ENCODE measurements at regions not wholly inside any gene's neighbourhood (a gene's known extent, or its start where the extent isn't known, plus 50 kb on each side); places are given as distances from the start of the nearest gene placed in this dataset.

DNA sequence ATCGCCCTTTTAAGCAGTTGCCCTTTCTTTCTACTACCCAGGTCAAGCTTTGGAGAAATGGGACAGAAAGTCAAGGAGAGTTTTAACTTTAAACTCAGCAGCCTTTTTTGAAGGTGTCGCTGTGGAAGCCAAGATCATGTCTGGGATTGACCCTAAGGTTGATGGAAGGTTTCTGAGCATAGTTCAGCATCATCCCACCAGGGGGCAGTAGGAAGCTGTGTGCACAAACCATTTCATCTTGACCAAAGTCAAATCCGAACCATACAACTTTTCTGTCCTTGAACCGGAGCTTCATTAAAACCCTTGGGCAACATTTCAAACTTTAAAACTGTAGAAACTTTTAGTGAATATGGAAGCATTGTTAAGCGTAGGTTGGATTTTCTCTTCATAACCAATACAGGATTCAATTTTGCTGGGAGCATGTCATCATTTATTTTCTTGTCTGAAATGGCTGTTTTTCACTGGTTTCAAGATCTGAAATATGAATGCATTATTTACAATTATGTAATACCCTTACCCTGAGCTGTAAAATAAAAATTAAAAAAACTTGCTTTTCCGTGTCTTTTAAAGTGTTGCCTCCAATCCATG is 214.4 kb upstream of the KIAA1217 start:
- no peak overlapping the region for H4K5ac ChIP-seq (ENCODE audit: insufficient read length, low read depth, low read length)
- no peaks in the 10 kb centered on the region for H3K23me2 ChIP-seq (ENCODE audit: low read depth, low read length)
- no peak overlapping the region for H4K8ac ChIP-seq (ENCODE audit: extremely low read depth, insufficient read depth, low read length)
- H3K9ac ChIP-seq (replicated peaks in 1 of 4; ENCODE audit: extremely low read depth in 1 of 4, low read depth in 3 of 4, low read length in 3 of 4) = no peak overlapping the region; a peak in 1 of 7 replicates
- H3K79me1 ChIP-seq (ENCODE audit: low read depth, low read length) = no peaks in the 10 kb centered on the region
- WGBS, 2 experiments (ENCODE audit: extremely low coverage in 1 of 2, insufficient coverage in 1 of 2, insufficient read length in 1 of 2, insufficient replicate concordance in 2 of 2, low coverage in 1 of 2, low lambda C conversion rate in 2 of 2, missing lambda C conversion rate in 1 of 2) = 71% methylated on average over 6 of the region's 6 CpGs; no CpG with 5 or more reads in 1 of the 2 experiments
- no peak overlapping the region for H4K91ac ChIP-seq (replicated peaks; ENCODE audit: insufficient read length, low read length)
- H3K23ac ChIP-seq (ENCODE audit: insufficient read length) = no peak overlapping the region
- ChIA-PET CTCF (ENCODE audit: partially characterized antibody) (interaction anchor here (0.6 to 4.0 kb wide), 46 partner anchors 10 to 680 kb away, joined by 3 to 62 read pairs (median 5); no protein-coding TSS in a partner anchor), POLR2A (ENCODE audit: partially characterized antibody) (no interaction called here)
- H3K4ac ChIP-seq (replicated peaks; ENCODE audit: insufficient read length, low read depth, low read length) = no peak overlapping the region
- no peaks in the 10 kb centered on the region for H3K9me3 ChIP-seq (ENCODE audit: insufficient read depth in 2 of 2, low read depth in 1 of 2, low read length in 1 of 2)
- H3K4me1 ChIP-seq (replicated peaks in 1 of 4; ENCODE audit: control insufficient read depth in 3 of 4, insufficient read depth in 4 of 4, low read length in 3 of 4) = no peaks in the 10 kb centered on the region
- H2BK5ac ChIP-seq (ENCODE audit: low read depth, low read length) = no peak overlapping the region
- H4K20me1 ChIP-seq (replicated peaks in 1 of 2; ENCODE audit: control insufficient read depth in 1 of 2, insufficient read depth in 2 of 2, low read length in 2 of 2) = no peaks in the 10 kb centered on the region
- H3K27ac ChIP-seq (ENCODE audit: low read depth, low read length) = no peak overlapping the region
- no peak overlapping the region for H2AFZ ChIP-seq (ENCODE audit: low read length)
- no peak overlapping the region for H3K4me2 ChIP-seq (ENCODE audit: insufficient read depth in 1 of 2, low read depth in 2 of 2, low read length in 2 of 2)
- no peaks in the 10 kb centered on the region for H3K27me3 ChIP-seq (replicated peaks in 1 of 4; ENCODE audit: control insufficient read depth in 3 of 4, extremely low read depth in 1 of 4, insufficient read depth in 3 of 4, low read length in 3 of 4)
- H3K4me3 ChIP-seq (ENCODE audit: extremely low read depth in 1 of 4, insufficient read depth in 2 of 4, low read depth in 3 of 4, low read length in 4 of 4) = no peak overlapping the region
- H3K56ac ChIP-seq (replicated peaks; ENCODE audit: insufficient read length, low read depth, low read length) = no peak overlapping the region
- DNase-seq (ENCODE audit: low read depth in 1 of 2, low spot score in 2 of 2) = peak; percentile 27 to 84
- H2AK5ac ChIP-seq (ENCODE audit: low read depth, low read length) = no peak overlapping the region
- H3K36me3 ChIP-seq (ENCODE audit: control insufficient read depth in 2 of 4, insufficient read depth in 4 of 4, low read length in 3 of 4) = no peaks in the 10 kb centered on the region
- H2BK120ac ChIP-seq (replicated peaks; ENCODE audit: low read depth, low read length) = no peak overlapping the region
- peak; percentile 99 for FAIRE-seq
- H2BK12ac ChIP-seq (ENCODE audit: low read depth, low read length) = no peak overlapping the region
- no peak overlapping the region for H2BK15ac ChIP-seq (ENCODE audit: low read length)
- H3K79me2 ChIP-seq (ENCODE audit: control insufficient read depth in 1 of 2, insufficient read depth in 2 of 2, low read length in 2 of 2) = no peaks in the 10 kb centered on the region
- H2BK20ac ChIP-seq (ENCODE audit: low read length) = no peak overlapping the region
- H3K14ac ChIP-seq (ENCODE audit: insufficient read length) = no peak overlapping the region
- no peak overlapping the region for H3K18ac ChIP-seq (ENCODE audit: extremely low read depth, low read length)
- peak; percentile 94 for TF ChIP-seq RAD21 (IDR thresholded peaks at IDR 0.05 in 1 of 2, conservative IDR thresholded peaks at IDR 0.05 in 1 of 2; ENCODE audit: low read depth in 2 of 2, low read length in 2 of 2)
- no peak for TF ChIP-seq SRF (IDR thresholded peaks at IDR 0.05; ENCODE audit: low read depth, low read length)
- TF ChIP-seq SP4 (IDR thresholded peaks at IDR 0.05; ENCODE audit: low read length) = no peak
- no peak for TF ChIP-seq SIRT6 (IDR thresholded peaks at IDR 0.05; ENCODE audit: low read length)
- TF ChIP-seq CHD1 (IDR thresholded peaks at IDR 0.05; ENCODE audit: low read depth, low read length) = no peak
- no peak for TF ChIP-seq EP300 (IDR thresholded peaks at IDR 0.05; ENCODE audit: borderline replicate concordance in 1 of 2, low read depth in 2 of 2, low read length in 2 of 2)
- TF ChIP-seq NANOG (IDR thresholded peaks at IDR 0.05; ENCODE audit: insufficient read depth, low read depth, low read length, poor library complexity, severe bottlenecking) = no peak
- no peak for TF ChIP-seq SIN3A (conservative IDR thresholded peaks at IDR 0.05 in 1 of 2, IDR thresholded peaks at IDR 0.05 in 1 of 2; ENCODE audit: low read depth in 1 of 2, low read length in 2 of 2)
- no peak for TF ChIP-seq TEAD4 (IDR thresholded peaks at IDR 0.05; ENCODE audit: low read depth, low read length)
- peak; percentile 40 to 86 (median 78) for TF ChIP-seq CTCF (IDR thresholded peaks at IDR 0.05; ENCODE audit: control extremely low read depth in 1 of 3, insufficient read depth in 1 of 3, low read depth in 1 of 3, low read length in 3 of 3)
- TF ChIP-seq BRCA1 (IDR thresholded peaks at IDR 0.05; ENCODE audit: low read depth, low read length) = no peak
